ENCODE measurements at regions not wholly inside any gene's neighbourhood (a gene's known extent, or its start where the extent isn't known, plus 50 kb on each side); places are given as distances from the start of the nearest gene placed in this dataset.

DNA sequence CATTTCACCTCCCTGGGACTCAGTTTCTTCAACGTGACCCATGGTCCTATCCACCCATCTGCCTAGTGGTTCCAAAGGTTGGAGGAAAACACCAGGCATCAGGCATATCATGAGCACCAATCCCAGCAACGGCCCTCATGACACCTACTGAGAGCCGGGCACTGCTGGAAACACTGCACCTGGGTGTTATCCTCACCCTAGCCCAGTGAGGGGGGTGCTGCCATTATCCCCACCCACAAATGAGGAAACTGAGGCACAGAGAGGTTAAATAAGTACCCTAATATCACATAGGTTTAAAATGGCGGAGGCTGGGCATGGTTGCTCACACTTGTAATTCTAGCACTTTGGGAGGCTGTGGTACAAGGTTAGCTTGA is 206.9 kb downstream of the MATN1 start:
- Histone ChIP-seq H4K20me1 (ENCODE audit: control insufficient read depth, extremely low read depth, insufficient read depth, low read length) (no peaks in the 10 kb centered on the region), H3K4me2 (ENCODE audit: control insufficient read depth, extremely low read depth, insufficient read depth, low read depth, low read length) (no peak overlapping the region), H3K27ac (ENCODE audit: control insufficient read depth, insufficient read depth, low read length) (no peak overlapping the region), H3K4me3 (ENCODE audit: control insufficient read depth in 2 of 3, extremely low read depth in 1 of 3, insufficient read depth in 2 of 3, low read depth in 1 of 3, low read length in 3 of 3) (no peak overlapping the region), H3K36me3 (ENCODE audit: control insufficient read depth in 2 of 2, extremely low read depth in 1 of 2, insufficient read depth in 2 of 2, low read length in 2 of 2) (no peaks in the 10 kb centered on the region), H3K9ac (ENCODE audit: control insufficient read depth, extremely low read depth, insufficient read depth, low read length) (no peak overlapping the region), H2AFZ (ENCODE audit: control insufficient read depth, low read length) (no peak overlapping the region), H3K4me1 (ENCODE audit: control insufficient read depth, extremely low read depth, insufficient read depth, low read length) (peaks cover 24% of the 10 kb centered on the region), H3K9me3 (ENCODE audit: control insufficient read depth, low read depth, low read length) (no peaks in the 10 kb centered on the region), H3K79me2 (ENCODE audit: control insufficient read depth, insufficient read depth, low read length) (no peaks in the 10 kb centered on the region), H3K27me3 (ENCODE audit: control insufficient read depth, extremely low read depth, insufficient read depth, low read length) (no peaks in the 10 kb centered on the region), H3K9me1 (ENCODE audit: control insufficient read depth, extremely low read depth, insufficient read depth, low read length) (no peaks in the 10 kb centered on the region)
- no peak for TF ChIP-seq EZH2 (IDR thresholded peaks at IDR 0.05; ENCODE audit: low read length)
- TF ChIP-seq, protein P1, sequence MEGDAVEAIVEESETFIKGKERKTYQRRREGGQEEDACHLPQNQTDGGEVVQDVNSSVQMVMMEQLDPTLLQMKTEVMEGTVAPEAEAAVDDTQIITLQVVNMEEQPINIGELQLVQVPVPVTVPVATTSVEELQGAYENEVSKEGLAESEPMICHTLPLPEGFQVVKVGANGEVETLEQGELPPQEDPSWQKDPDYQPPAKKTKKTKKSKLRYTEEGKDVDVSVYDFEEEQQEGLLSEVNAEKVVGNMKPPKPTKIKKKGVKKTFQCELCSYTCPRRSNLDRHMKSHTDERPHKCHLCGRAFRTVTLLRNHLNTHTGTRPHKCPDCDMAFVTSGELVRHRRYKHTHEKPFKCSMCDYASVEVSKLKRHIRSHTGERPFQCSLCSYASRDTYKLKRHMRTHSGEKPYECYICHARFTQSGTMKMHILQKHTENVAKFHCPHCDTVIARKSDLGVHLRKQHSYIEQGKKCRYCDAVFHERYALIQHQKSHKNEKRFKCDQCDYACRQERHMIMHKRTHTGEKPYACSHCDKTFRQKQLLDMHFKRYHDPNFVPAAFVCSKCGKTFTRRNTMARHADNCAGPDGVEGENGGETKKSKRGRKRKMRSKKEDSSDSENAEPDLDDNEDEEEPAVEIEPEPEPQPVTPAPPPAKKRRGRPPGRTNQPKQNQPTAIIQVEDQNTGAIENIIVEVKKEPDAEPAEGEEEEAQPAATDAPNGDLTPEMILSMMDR (optimal IDR thresholded peaks at IDR 0.05 in 1 of 3, IDR thresholded peaks at IDR 0.05 in 1 of 3, conservative IDR thresholded peaks at IDR 0.05 in 1 of 3; ENCODE audit: extremely low read depth in 1 of 3, insufficient read depth in 2 of 3, low read length in 3 of 3): no peak
- no peak for FAIRE-seq
- DNase-seq (ENCODE audit: low read depth, low spot score): no peak
- dilution Hi-C loops (cut with MboI; ENCODE audit: extremely low pct_ligation_motif_present, low sequenced_read_pairs): no loop called here

- no peak overlapping the region for H3K9ac ChIP-seq (ENCODE audit: control insufficient read depth, extremely low read depth, insufficient read depth, low read length)
- no peaks in the 10 kb centered on the region for H4K20me1 ChIP-seq (ENCODE audit: control insufficient read depth, extremely low read depth, insufficient read depth, low read length)
- peaks cover 22% of the 10 kb centered on the region for H3K4me1 ChIP-seq (ENCODE audit: control insufficient read depth, extremely low read depth, insufficient read depth, low read length)
- H3K36me3 ChIP-seq (ENCODE audit: control insufficient read depth in 2 of 2, extremely low read depth in 1 of 2, insufficient read depth in 2 of 2, low read length in 2 of 2): no peaks in the 10 kb centered on the region
- no peak overlapping the region for H3K4me2 ChIP-seq (ENCODE audit: control insufficient read depth, extremely low read depth, insufficient read depth, low read depth, low read length)
- H3K27me3 ChIP-seq (ENCODE audit: control insufficient read depth, extremely low read depth, insufficient read depth, low read length): no peaks in the 10 kb centered on the region
- no peak overlapping the region for H3K4me3 ChIP-seq (ENCODE audit: control insufficient read depth in 2 of 3, extremely low read depth in 1 of 3, insufficient read depth in 2 of 3, low read depth in 1 of 3, low read length in 3 of 3)
- no peak overlapping the region for H2AFZ ChIP-seq (ENCODE audit: control insufficient read depth, low read length)
- H3K9me3 ChIP-seq (ENCODE audit: control insufficient read depth, low read depth, low read length): no peaks in the 10 kb centered on the region
- FAIRE-seq (no peak), DNase-seq (ENCODE audit: low read depth, low spot score) (no peak)
- no peak for TF ChIP-seq EZH2 (IDR thresholded peaks at IDR 0.05; ENCODE audit: low read length)
- TF ChIP-seq, protein P1 (optimal IDR thresholded peaks at IDR 0.05 in 1 of 3, IDR thresholded peaks at IDR 0.05 in 1 of 3, conservative IDR thresholded peaks at IDR 0.05 in 1 of 3; ENCODE audit: extremely low read depth in 1 of 3, insufficient read depth in 2 of 3, low read length in 3 of 3): no peak
- no peaks in the 10 kb centered on the region for H3K9me1 ChIP-seq (ENCODE audit: control insufficient read depth, extremely low read depth, insufficient read depth, low read length)
- H3K79me2 ChIP-seq (ENCODE audit: control insufficient read depth, insufficient read depth, low read length): no peaks in the 10 kb centered on the region
- H3K27ac ChIP-seq (ENCODE audit: control insufficient read depth, insufficient read depth, low read length): no peak overlapping the region
- dilution Hi-C loops (cut with MboI; ENCODE audit: extremely low pct_ligation_motif_present, low sequenced_read_pairs): no loop called here
Observed at GRCh38 chr1:30515755-30516484, 207.5 kb downstream of the MATN1 start.

Data from keratinocyte (primary cell).